GM12878 (cell line): ENCODE measurements at regions not wholly inside any gene's neighbourhood (a gene's known extent, or its start where the extent isn't known, plus 50 kb on each side); places are given as distances from the start of the nearest gene placed in this dataset.

Experiments
- ATAC-seq: fragments of 200-7000 bp; cut with Tn5 transposase; 3 replicates; pipeline ENCODE4 v1.9.1; 2020; ENCODE audit warnings: mild to moderate bottlenecking, moderate library complexity
- BruUV-seq: library from RNA; stranded (reverse); fragments of 400-500 nt; replicated peaks from 2 replicates; lab custom pipeline; 2021; lab: Mats Ljungman, UMichigan
- CTCF ChIA-PET: fragments of 300-600 bp; sonication (Branson Sonifier 250); formaldehyde crosslinking; extraction: SDS; loops from one replicate; lab custom pipeline; 2021; ENCODE audit warnings: inconsistent platforms; lab: Yijun Ruan, JAX
- POLR2A ChIA-PET: fragments of 350-600 bp; formaldehyde crosslinking; extraction: SDS; loops from one replicate; lab custom pipeline; 2021; ENCODE audit warnings: inconsistent platforms; lab: Charles Lee
- RAD21 ChIA-PET: fragments of 300-600 bp; sonication (Branson Sonifier 250); formaldehyde crosslinking; loops from one replicate; lab custom pipeline; 2023; ENCODE audit warnings: antibody characterized with exemption; ENCODE audit not compliant: unreplicated experiment; lab: Charles Lee
- SMC1A ChIA-PET: fragments of 300-600 bp; sonication (Branson Sonifier 250); formaldehyde crosslinking; loops from one replicate; lab custom pipeline; 2023; ENCODE audit not compliant: unreplicated experiment, uncharacterized antibody; lab: Charles Lee
- DNase-seq: peaks from one replicate; pipeline ENCODE4 v3.0.0-alpha.2; 2011; ENCODE audit warnings: low read depth, low spot score
- FAIRE-seq: peaks from 3 replicates; lab custom pipeline; 2011; peaks lifted over from hg19 to GRCh38; lab: Jason Lieb, UNC
- H2AFZ ChIP-seq: 2 replicates; pipeline ENCODE4 v1.6.0; 2011; ENCODE audit warnings: low read depth, low read length, control low read depth; ENCODE audit not compliant: control insufficient read depth
- H3K27ac ChIP-seq: 2 replicates; pipeline ENCODE4 v1.5.1; 2011; ENCODE audit warnings: control low read depth; ENCODE audit not compliant: control insufficient read depth, insufficient read depth
- H3K27me3 ChIP-seq, 2 experiments: replicated peaks in 1 of 2; 2 replicates each; pipeline versions ENCODE4 v1.6.0 to v1.6.1; 2011; ENCODE audit warnings: low read length in 1 of 2; ENCODE audit not compliant: control insufficient read depth in 2 of 2, insufficient read depth in 2 of 2
- H3K36me3 ChIP-seq, 2 experiments: 2 replicates each; pipeline ENCODE4 v1.5.1; 2011; ENCODE audit warnings: low read length in 1 of 2; ENCODE audit not compliant: control insufficient read depth in 2 of 2, insufficient read depth in 2 of 2
- H3K4me1 ChIP-seq: 2 replicates; pipeline ENCODE4 v1.6.1; 2011; ENCODE audit warnings: mild to moderate bottlenecking, low read length, moderate library complexity, mixed read lengths; ENCODE audit not compliant: control insufficient read depth, insufficient read depth
- H3K4me2 ChIP-seq: 2 replicates; pipeline ENCODE4 v1.6.0; 2011; ENCODE audit warnings: control low read depth; ENCODE audit not compliant: control insufficient read depth, insufficient read depth
- H3K4me3 ChIP-seq: fragments of 200-600 bp; sonication (generic); 2 replicates; pipeline ENCODE4 v1.5.1; 2016
- H3K79me2 ChIP-seq: 2 replicates; pipeline ENCODE4 v1.6.0; 2011; ENCODE audit warnings: low read length; ENCODE audit not compliant: control insufficient read depth, insufficient read depth
- H3K9ac ChIP-seq: 2 replicates; pipeline ENCODE4 v1.8.0; 2011; ENCODE audit warnings: low read length, control low read depth, mixed read lengths; ENCODE audit not compliant: control insufficient read depth, insufficient read depth
- H3K9me3 ChIP-seq: replicated peaks from 3 replicates; pipeline ENCODE4 v1.5.1; 2011; ENCODE audit warnings: mild to moderate bottlenecking, low read length; ENCODE audit not compliant: control insufficient read depth, insufficient read depth
- H4K20me1 ChIP-seq: 2 replicates; pipeline ENCODE4 v1.6.0; 2011; ENCODE audit not compliant: control insufficient read depth, insufficient read depth
- BACH1 ChIP-seq: fragments of 450-650 bp; IDR thresholded peaks from 2 replicates; pipeline ENCODE4 v1.6.1; 2017; ENCODE audit warnings: mild to moderate bottlenecking, borderline replicate concordance
- DPF2 ChIP-seq: fragments of 450-650 bp; IDR thresholded peaks from 2 replicates; pipeline ENCODE4 v1.6.1; 2017; ENCODE audit warnings: mild to moderate bottlenecking
- ELK1 ChIP-seq: IDR thresholded peaks from 2 replicates; pipeline ENCODE4 v1.6.1; 2012; ENCODE audit warnings: low read depth, low read length, improper control_type of control experiment
- ESRRA ChIP-seq: IDR thresholded peaks from 2 replicates; pipeline ENCODE4 v1.6.1; 2012; ENCODE audit warnings: mild to moderate bottlenecking, low read length, improper control_type of control experiment
- HCFC1 ChIP-seq: fragments of 150-350 bp; IDR thresholded peaks from 2 replicates; pipeline ENCODE4 v1.6.1; 2014; ENCODE audit warnings: low read length
- IRF4 ChIP-seq: IDR thresholded peaks from 2 replicates; pipeline ENCODE4 v1.6.1; 2011; ENCODE audit warnings: low read depth, low read length
- KLF5 ChIP-seq: fragments of 450-650 bp; IDR thresholded peaks from 2 replicates; pipeline ENCODE4 v1.6.1; 2014; ENCODE audit warnings: mild to moderate bottlenecking; ENCODE audit not compliant: partially characterized antibody
- MAX ChIP-seq: IDR thresholded peaks from 2 replicates; pipeline ENCODE4 v1.6.1; 2012; ENCODE audit warnings: low read depth, low read length, improper control_type of control experiment
- MYC ChIP-seq: IDR thresholded peaks from 2 replicates; pipeline ENCODE4 v1.6.1; 2011; ENCODE audit warnings: mild to moderate bottlenecking, low read length, moderate library complexity, inconsistent platforms; ENCODE audit not compliant: insufficient read depth, insufficient replicate concordance, insufficient read length, severe bottlenecking
- NFXL1 ChIP-seq: fragments of 450-650 bp; IDR thresholded peaks from 2 replicates; pipeline ENCODE4 v1.6.1; 2017; ENCODE audit warnings: antibody characterized with exemption, mild to moderate bottlenecking, borderline replicate concordance
- NKRF ChIP-seq: fragments of 450-650 bp; conservative IDR thresholded peaks from 2 replicates; pipeline ENCODE4 v1.6.1; 2017; ENCODE audit warnings: mild to moderate bottlenecking, moderate library complexity
- NRF1 ChIP-seq: conservative IDR thresholded peaks from 2 replicates; pipeline ENCODE4 v1.6.1; 2011; ENCODE audit warnings: mild to moderate bottlenecking, low read depth, low read length, improper control_type of control experiment
- SMC3 ChIP-seq: IDR thresholded peaks from 2 replicates; pipeline ENCODE4 v1.6.1; 2011; ENCODE audit warnings: low read length, improper control_type of control experiment, borderline replicate concordance
- USF1 ChIP-seq: IDR thresholded peaks from 2 replicates; pipeline ENCODE4 v1.6.1; 2011; ENCODE audit warnings: borderline replicate concordance, low read depth, mild to moderate bottlenecking, moderate library complexity, mixed read lengths, low read length; ENCODE audit not compliant: insufficient read depth; ENCODE audit errors: extremely low read length
- YBX1 ChIP-seq: fragments of 450-650 bp; IDR thresholded peaks from 2 replicates; pipeline ENCODE4 v1.6.1; 2016; ENCODE audit warnings: antibody characterized with exemption
- ZBED1 ChIP-seq: IDR thresholded peaks from 2 replicates; pipeline ENCODE4 v1.6.1; 2016; ENCODE audit warnings: borderline replicate concordance
- ZNF217 ChIP-seq: fragments of 450-650 bp; IDR thresholded peaks from 2 replicates; pipeline ENCODE4 v1.6.1; 2017; ENCODE audit warnings: antibody characterized with exemption, mild to moderate bottlenecking
- ZNF274 ChIP-seq: IDR thresholded peaks from one replicate; pipeline ENCODE4 v1.8.0; 2011; ENCODE audit not compliant: insufficient read length, insufficient read depth
- in situ Hi-C: fragments of 300-500 bp; cut with MboI; formaldehyde crosslinking; loops from 9 replicates; pipeline ENCODE4 v1.14.3; 2018; ENCODE audit warnings: mixed read lengths
- intact Hi-C: fragments of 100-400 bp; cut with micrococcal nuclease; formaldehyde crosslinking; loops from one replicate; pipeline ENCODE4 v1.14.2; 2022; ENCODE audit not compliant: unreplicated experiment

- ChIA-PET RAD21 (interaction anchor here (0.8 to 1.8 kb wide), 3 partner anchors 8 to 218 kb away, joined by 3 to 12 read pairs (median 4); no protein-coding TSS in a partner anchor), CTCF (interaction anchor here (1.2 to 4.8 kb wide), 5 partner anchors 9 to 218 kb away, joined by 3 to 24 read pairs (median 4); no protein-coding TSS in a partner anchor), POLR2A (no interaction called here), SMC1A (interaction anchor here (0.6 to 2.3 kb wide), 5 partner anchors 9 to 279 kb away, joined by 3 to 8 read pairs (median 3); no protein-coding TSS in a partner anchor)
- no peak for FAIRE-seq
- no peak overlapping the region for H3K4me2 ChIP-seq
- no peaks in the 10 kb centered on the region for H3K27me3 ChIP-seq
- in situ Hi-C loops (no loop called here), intact Hi-C loops (no loop called here)
- BruUV-seq = no TSS peak
- no peak for ATAC-seq
- DNase-seq = no peak
- TF ChIP-seq USF1 (no peak), DPF2 (no peak), ESRRA (no peak), BACH1 (no peak), SMC3 (no peak), NKRF (no peak), NFXL1 (no peak), KLF5 (no peak), MAX (no peak), NRF1 (no peak), YBX1 (no peak), ZNF217 (no peak), ZNF274 (no peak), IRF4 (no peak), ELK1 (no peak), MYC (no peak), ZBED1 (no peak), HCFC1 (no peak)
- H3K4me1 ChIP-seq = peaks cover 4% of the 10 kb centered on the region; the same call in 1 of the 2 replicates
- no peak overlapping the region for H3K4me3 ChIP-seq
- no peaks in the 10 kb centered on the region; the same call in 2 of the 3 replicates for H3K9me3 ChIP-seq
- H3K9ac ChIP-seq = no peak overlapping the region
- no peak overlapping the region for H2AFZ ChIP-seq
- H3K79me2 ChIP-seq = no peaks in the 10 kb centered on the region
- no peaks in the 10 kb centered on the region for H4K20me1 ChIP-seq
- no peaks in the 10 kb centered on the region for H3K36me3 ChIP-seq
- H3K27ac ChIP-seq = no peak overlapping the region
These were observed 98.5 kb upstream of the CD53 start for GRCh38 chr1:110774398-110774797.
